HG03432 (cell line): ENCODE measurements at regions not wholly inside any gene's neighbourhood (a gene's known extent, or its start where the extent isn't known, plus 50 kb on each side); places are given as distances from the start of the nearest gene placed in this dataset.

Experiments used
- ATAC-seq: cut with Tn5 transposase; IDR thresholded peaks from one replicate; pipeline ENCODE4 v1.9.1; 2021; ENCODE audit warnings: mild to moderate bottlenecking, moderate library complexity; ENCODE audit not compliant: unreplicated experiment

DNA sequence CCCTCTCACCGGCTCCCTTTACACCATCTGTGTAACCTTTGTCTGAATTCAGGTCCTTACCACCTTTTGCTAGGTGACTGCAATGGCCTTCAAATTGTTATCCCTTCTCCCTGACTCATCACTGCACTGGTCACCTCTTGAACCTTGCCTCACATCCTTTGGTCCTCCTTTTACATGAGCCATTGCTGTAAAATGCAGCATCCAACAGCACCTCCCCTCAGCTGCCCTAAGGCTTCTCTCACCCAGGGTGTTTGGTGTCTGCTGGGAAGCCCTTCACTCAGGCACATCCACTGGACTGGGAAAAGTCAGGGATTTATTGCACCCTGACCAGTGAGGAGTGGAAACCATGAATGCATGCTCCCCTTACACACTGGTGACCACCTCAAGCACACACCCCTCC, 192.5 kb upstream of the GATB start:
- ATAC-seq: no peak

DNA sequence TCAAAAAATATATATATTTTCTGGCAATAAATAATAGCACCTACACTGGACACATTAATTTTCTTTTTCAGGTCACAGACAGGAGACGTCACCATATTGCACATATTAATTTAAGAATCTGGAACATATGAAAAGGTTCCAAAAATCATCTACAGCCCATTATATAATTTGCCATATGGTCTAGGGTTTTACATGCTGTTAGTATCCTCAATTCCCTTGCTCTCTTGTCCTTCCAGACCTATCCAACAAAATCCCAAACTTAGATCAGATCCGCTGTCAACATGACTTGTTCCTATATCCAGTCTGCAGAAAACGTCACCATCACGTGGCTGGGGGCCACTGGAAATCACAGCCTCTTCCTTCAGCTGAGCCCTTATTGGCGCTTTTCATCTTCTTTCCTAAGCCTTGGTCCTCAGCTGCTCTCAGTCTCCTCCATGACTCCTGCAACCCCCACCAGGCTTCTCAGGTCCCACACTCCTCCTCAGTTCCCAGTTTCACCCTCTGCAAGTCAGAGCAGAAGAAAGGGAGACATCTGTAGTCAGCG, 192.0 kb upstream of the GATB start:
- ATAC-seq: no peak

DNA sequence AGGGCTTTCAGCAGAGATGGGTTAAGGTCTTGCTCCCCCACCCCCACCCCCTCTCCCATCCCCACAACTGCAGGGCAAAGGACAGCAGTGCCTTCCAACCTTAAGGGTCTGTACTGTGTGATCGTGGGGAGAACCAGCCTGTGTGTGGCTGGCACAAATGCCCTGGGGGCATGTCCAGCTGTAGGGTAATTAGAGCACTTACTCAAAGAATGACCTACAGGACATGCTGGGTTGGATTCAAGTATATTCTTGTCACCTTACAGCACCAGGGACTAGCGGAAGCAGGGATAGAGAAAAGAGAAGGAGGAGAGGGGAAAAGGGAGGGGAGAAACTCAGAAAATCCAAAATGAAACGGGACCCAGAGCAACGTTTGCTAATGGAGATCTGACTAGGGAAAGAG, 191.3 kb upstream of the GATB start:
- no peak for ATAC-seq

DNA sequence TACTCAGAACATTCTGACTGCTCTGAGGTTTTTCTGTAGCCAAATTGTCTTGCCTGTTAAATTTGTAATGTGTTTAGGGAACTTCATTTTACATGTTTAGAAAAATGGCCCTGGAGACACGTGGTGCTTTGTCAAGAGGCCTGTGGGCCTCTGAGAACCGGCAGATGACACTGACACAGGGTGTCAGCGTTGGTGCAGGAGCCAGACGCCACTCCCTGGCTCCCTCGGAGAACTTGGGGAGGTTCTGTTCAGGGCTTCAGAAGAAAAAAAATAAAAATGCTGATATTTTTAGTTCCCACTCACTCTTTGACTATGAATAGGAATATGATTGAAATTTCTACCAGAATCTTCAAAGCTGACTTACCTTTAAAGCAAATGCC, 190.9 kb upstream of the GATB start:
- no peak for ATAC-seq

DNA sequence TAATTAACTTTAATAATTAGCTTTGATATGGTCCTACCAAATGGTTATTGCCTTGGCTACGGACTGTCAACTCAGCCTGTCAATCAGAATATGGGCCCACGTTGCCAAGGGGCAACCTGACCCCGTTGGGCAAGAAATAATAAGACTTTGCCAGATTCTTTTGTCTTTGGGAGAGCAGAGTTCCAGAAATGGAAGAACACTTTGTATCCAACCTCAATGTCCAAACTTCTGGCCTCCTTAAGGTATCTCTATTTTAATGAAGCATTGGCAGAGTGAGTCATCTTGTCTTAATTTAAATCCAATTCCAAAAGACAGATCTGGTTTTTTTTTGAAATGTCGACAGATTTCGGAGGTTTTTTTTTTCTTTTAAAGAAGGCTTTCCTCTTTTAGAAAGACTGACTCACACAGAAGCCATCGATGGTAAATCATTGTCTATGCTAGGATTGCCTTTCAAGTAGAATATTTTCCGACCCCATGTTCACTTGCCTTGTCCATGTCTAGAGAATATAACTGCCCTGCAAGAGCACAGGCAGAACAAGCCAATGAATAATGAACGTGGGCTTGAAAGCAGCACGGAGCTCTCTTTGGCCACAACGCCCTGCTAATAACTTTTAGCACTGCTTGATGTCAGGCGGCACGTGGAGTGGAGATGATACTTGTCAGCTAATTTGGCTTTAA, 190.3 kb upstream of the GATB start:
- ATAC-seq: no peak

DNA sequence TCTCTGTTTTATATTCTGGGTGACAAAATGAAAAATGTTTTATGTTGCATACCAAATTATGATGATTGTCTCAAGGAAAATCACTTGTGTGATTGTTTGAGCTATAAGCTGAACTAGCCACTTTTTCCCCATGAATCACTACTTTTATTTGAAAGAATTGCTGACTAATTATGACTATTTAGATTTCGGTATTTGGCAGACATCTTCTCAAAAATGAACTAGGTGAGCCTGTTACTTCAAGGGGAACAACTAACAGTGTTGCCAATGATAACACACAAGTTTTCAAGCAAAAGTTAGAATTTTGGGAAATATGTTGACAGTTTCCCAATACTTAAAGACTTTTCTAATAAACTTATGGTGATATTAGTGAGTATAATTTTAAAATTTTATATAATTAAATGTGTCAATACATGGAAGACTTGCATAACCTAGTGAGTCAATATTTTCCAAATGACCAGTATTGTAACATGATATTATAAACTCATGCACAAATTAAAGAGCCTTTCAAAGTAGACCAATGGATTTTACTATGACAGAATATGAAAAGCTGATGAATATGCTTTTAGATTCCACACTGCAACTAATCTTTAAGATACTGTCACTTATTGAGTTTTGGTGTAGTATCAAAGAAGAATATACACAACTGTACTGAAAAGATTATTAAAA, 187.7 kb upstream of the GATB start:
- no peak for ATAC-seq

DNA sequence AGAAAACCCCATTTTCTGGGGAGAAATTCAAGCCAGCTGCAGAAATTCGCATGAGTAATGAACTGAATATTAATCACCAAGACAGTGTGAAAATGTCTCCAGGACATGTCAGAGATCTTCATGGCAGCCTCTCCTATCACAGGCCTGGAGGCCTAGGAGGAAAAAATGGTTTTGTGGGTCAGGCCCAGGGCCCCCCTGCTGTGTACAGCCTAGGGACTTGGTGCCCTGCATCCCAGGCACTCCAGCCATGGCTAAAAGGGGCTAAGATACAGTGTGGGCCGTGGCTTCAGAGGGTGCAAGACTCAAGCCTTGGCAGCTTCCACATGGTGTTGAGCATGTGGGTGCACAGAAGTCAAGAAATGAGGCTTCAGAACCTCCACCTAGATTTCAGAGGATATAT, 185.9 kb upstream of the GATB start:
- no peak for ATAC-seq

DNA sequence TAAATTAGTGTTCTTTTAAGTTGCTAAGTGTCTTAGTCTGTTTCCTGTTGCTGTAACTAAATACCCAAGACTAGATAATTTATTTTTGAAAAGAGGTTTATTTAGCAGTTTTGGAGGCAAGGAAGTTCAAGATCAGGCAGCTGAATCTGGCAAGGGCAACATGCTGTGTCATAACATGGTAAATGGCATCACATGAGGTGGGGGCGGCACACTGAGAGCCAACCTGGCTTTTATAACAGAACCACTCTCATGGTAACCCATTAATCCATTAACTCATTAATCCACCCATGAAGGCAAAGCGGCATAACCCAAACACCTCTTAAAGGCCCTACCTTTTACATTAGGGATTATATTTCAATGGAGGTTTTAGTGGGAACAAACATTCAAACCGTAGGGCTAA, 182.2 kb upstream of the GATB start:
- no peak for ATAC-seq

DNA sequence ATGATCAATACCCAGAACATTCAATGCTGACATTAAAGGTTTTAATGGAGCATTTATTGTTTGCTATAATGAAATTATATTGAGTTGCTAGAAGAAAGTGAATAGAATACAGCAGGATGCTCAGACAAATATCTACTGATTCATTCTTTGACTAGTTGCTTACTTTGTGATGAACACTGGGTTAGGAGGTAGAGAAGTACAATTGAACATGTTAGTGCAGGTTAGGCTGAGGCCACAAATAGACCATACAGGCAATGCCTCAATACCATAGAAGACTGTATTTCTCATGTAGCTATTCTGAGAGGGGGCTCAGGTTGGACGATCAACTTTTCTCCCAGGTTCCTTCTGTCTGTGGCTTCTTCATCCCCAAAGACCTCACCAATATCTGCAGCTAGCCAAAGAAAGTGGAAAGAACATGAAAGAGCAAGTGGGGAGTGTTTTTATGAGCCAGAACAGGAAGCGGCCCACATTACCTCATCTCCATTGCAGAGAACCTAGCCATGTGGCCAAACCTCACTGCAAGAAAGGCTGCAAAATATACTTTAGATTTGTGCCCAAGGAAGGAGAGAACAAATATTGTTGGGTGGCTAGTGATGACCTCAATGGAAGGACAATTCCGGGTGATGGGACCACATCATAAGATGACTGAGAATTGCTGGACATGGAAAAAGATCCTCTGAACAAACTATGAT, 180.3 kb upstream of the GATB start:
- no peak for ATAC-seq

DNA sequence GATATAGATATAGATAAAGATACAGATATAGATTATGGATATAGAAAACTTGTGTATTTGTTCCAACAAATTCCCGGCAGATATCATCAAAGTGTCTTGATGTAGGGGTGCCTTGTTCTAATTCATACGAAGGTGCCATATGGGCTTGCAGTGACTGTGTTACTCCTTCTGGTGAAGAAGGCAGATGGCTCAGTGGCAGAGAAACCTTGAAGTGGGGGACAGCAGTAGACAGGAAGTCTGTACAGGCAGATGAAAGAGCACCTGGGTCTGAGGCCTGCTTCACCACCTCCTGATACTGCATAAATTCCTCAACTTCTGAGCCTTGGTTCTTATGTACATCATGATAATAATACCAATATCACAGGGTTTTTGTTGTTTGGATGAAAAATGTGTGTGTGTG, 179.5 kb upstream of the GATB start:
- ATAC-seq: no peak

DNA sequence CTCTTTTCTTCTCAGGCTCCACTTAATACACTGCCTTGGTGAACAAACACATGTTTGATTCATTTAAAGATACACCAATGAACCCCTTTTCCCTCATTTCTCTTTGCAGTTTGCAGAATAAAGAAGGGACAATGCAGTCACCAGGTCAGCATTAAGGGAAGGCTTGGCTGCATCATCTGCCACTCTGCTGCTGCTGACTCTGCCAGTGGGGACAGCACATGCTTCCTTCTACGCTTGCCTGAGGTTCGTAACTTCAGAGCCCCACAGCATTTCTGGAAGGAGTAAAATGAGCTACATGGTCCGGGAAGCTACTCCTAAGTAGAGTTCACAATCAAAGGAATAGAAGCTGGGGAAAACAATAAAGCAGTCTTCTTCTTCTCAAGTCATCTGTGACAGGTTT, 178.9 kb upstream of the GATB start:
- no peak for ATAC-seq

DNA sequence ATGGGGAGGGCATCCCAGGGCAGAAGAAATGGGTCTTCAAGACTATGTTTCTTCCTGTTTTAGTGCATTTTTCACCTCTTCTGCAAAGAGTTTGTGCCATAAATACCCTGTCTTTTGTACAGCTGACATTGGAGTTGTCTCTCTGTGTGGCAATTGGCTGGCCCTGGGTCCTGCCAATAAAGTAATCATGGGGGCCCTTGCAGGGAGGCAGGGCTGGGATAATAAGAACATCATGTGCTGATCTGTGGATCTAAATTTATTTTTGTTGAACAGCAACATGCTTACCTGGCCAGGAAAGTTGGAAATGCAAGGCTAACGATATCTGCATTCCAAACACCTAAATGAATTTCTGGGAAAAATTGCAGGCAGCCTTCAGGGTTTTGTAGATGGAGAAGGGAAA, 174.6 kb upstream of the GATB start:
- ATAC-seq: no peak

DNA sequence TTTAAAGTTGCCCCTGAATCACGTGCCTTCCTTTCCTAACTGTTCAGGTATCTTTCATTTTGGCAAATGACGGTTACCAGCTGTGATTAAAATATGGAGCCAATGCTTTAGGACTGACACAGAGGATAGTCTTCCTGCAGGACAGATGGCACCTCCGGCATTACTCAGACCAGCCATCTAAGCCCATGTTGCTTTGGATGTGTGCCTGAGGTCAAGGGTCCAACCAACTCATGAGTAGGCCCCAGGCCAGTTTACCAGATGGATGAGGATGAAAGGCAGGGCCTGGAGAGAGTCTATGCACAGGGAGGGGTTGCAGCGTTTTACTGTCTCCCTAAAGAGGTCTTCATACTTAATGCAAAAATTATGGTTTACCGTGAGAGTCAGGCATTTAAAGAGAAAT, 174.0 kb upstream of the GATB start:
- no peak for ATAC-seq

DNA sequence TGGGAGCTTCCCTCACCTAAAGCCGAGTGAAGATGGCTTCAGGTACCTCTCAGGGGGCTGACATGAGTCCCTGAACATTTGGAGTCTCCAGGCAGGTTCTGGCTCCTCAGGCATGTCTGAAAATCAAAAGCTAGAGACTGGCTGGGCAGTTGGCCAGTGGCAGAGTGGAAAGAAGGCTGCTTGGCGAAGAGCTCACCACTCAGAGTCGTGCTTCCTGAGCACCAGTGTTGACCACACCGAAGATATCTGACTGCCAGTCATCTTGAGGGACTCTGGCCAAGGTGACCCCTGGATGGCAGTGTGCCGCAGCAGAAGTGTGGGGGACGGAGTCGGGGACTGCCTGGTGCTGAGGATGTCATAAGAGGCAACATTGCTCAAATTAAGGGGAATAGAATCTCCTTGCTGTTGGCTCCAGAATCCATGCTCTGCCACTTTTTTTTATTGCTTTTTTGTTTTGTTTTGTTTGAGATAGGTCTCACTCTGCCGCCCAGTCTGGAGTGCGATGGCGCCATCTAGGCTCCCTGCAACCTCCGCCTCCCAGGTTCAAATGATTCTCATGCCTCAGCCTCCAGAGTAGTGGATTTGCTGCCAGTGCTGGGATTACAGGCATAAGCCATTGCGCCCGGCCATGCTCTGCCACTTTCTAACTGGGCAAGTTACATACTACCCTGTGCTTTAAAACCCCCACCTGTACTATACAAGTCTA, 172.5 kb upstream of the GATB start:
- ATAC-seq: no peak

DNA sequence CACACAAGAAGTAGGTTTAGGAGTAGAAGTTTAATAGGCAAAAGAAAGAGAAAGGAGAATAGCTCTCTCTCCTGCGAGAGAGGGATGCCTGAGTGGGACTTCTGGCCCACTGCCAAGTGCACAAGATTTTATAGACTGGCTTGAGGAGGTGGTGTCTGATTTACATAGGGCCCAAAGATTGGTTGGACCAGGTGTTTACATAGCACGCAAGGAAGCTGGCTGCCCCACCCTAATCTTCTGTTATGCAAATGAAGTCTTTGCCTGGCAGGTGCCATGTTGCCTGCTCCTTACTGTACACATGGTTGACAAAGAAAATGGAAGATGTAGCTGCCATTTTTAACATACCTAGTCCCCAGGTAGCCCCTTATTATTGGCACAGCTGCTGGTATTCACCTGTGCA, 170.8 kb upstream of the GATB start:
- ATAC-seq: no peak

DNA sequence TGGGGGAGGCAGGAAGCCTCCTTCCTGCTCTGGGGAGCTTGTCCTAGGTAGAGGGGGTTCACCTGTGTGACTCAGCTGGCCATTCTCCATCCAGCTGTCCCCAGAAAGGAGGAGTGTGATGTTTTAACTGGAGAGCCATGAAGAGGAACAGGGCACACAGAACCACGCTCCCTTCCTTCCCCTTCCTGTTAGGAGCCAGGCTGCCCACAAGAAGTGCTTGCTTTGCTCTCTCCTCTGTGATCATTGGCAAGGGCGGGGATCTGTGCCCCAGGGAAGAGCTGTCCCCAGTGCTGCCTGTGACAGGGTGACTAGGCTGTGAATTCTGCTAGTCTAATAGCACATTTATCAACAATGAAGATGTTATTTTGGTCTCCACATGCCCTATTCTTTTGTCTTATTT, 169.6 kb upstream of the GATB start:
- no peak for ATAC-seq

DNA sequence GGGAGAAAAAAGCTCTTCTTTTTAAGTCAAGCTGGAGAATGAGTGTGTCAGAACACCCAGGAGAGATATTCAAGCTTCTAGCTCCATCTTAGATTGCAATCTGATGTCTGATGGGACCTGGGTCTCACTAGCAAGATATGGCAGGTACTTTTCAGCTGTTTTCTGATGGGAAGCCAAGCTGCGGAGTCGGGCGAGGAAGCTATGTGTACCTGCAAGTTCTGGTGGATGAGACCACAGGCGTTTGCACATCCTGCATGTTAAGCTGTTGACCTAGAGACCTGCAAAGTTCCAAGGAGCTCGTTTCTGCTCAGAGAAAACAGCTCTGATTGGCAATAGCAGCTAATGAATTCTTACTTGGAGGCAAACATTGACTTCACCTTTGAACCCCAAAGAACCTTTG, 167.3 kb upstream of the GATB start:
- ATAC-seq: no peak

DNA sequence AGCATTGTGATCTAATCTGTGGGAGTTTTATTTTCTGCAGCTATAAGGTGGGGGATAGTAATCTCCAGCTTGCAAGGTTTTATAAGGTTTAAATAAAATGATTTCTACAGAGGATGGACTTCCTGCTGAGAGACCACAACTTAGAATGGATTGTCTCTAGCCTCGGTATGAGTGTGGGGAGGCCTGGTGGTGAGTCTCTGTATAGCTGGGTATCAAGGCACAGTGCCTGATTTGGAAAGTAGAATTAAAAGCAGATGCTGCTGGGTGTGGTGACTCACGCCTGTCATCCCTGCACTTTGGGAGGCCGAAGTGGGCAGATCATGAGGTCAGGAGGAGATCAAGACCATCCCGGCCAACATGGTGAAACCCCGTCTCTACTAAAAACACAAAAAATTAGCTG, 162.0 kb upstream of the GATB start:
- ATAC-seq: no peak

DNA sequence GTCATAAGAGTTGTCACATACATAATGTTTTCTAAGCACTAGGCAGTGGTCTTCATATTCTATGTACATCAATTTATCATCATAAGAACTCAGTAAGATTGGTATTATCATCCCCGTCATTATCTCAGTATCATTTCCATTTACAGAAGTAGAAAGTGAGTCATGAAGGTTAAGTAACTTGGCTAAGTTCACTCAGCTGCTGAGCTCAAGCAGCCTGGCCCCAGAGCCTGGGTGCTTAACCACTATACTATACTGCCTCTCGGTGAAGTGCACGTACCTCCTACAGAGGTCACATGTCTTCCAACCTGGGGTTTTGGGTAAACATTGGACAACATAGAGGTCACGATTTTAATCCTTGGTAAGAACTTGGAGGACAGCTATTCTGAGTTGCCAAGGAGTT, 161.5 kb upstream of the GATB start:
- ATAC-seq: no peak

DNA sequence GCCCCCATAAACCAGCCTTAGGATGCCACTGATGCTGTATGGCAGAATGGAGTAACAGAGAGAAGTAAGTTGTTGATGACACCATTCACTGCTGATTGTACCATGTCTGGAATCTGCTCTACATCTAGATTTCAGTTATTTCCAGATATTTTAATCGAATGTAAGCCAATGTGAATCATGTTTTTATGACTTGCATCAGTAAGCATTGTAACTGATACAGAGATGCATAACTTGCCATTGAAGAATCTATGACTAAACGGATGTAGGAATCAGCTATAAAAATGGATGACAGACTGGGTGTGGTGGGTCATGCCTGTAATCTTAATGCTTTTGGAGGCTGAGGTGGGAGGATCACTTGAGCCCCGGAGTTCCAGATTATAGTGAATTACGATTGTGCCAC, 161.0 kb upstream of the GATB start:
- no peak for ATAC-seq

DNA sequence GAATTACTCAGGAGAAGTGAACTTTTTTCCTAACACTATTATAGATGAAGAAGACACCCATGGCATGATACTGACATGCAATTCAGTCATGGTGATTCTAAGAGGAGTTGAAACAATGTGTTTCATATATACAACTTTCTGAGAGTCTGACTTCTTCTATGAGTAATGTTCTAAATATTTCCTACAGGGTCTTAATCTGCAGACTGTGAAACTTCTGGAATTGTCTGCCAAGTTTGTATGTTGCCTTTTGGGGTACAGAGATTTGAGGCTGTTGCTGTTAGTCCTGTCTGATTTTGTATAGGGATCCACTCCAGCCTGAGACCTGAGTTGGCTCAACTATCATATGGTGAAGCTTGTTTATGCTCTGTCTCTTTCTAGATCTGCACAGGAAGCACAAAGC, 160.6 kb upstream of the GATB start:
- ATAC-seq: no peak
